HG02798 (cell line): ENCODE measurements at regions not wholly inside any gene's neighbourhood (a gene's known extent, or its start where the extent isn't known, plus 50 kb on each side); places are given as distances from the start of the nearest gene placed in this dataset.

Experiments
- ATAC-seq: cut with Tn5 transposase; IDR thresholded peaks from one replicate; pipeline ENCODE4 v1.9.1; 2021; ENCODE audit warnings: mild to moderate bottlenecking; ENCODE audit not compliant: unreplicated experiment, poor library complexity

- no peak for ATAC-seq
Observed at GRCh38 chr9:82206946-82207345, 218.4 kb downstream of the SPATA31D1 start.

- ATAC-seq = no peak
Observed at GRCh38 chr9:82208741-82209450, 220.3 kb downstream of the SPATA31D1 start.

GRCh38 chr9:82209797-82210470 lies 221.4 kb downstream of the SPATA31D1 start:
- peak; percentile 40 for ATAC-seq

GRCh38 chr9:82212885-82213284 lies 224.3 kb downstream of the SPATA31D1 start:
- ATAC-seq = no peak

- no peak for ATAC-seq
Observed at GRCh38 chr9:82216435-82216834, 227.9 kb downstream of the SPATA31D1 start.

GRCh38 chr9:82223442-82223841 lies 234.9 kb downstream of the SPATA31D1 start:
- ATAC-seq = no peak

- ATAC-seq = no peak
Observed at GRCh38 chr9:82231411-82231810, 242.8 kb downstream of the SPATA31D1 start.

GRCh38 chr9:82234160-82234943 lies 245.8 kb downstream of the SPATA31D1 start:
- ATAC-seq = no peak

- ATAC-seq = no peak
Observed at GRCh38 chr9:82242285-82242963, 253.9 kb downstream of the SPATA31D1 start.

GRCh38 chr9:82247318-82247717 lies 258.7 kb downstream of the SPATA31D1 start:
- no peak for ATAC-seq

- no peak for ATAC-seq
Observed at GRCh38 chr9:82252116-82252515, 263.5 kb downstream of the SPATA31D1 start.

GRCh38 chr9:82254646-82255367 lies 266.2 kb downstream of the SPATA31D1 start:
- ATAC-seq = no peak

GRCh38 chr9:82255481-82256176 lies 267.1 kb downstream of the SPATA31D1 start:
- ATAC-seq = no peak

- ATAC-seq = no peak
Observed at GRCh38 chr9:82260691-82261090, 272.1 kb downstream of the SPATA31D1 start.

- no peak for ATAC-seq
Observed at GRCh38 chr9:82263619-82264018, 275.0 kb downstream of the SPATA31D1 start.

- no peak for ATAC-seq
Observed at GRCh38 chr9:82271106-82271561, 282.6 kb downstream of the SPATA31D1 start.

GRCh38 chr9:82273121-82273520 lies 284.5 kb downstream of the SPATA31D1 start:
- ATAC-seq = no peak

GRCh38 chr9:82275258-82275927 lies 286.8 kb downstream of the SPATA31D1 start:
- ATAC-seq = no peak

- ATAC-seq = no peak
Observed at GRCh38 chr9:82281066-82281465, 292.5 kb downstream of the SPATA31D1 start.
